NOMO-1 (cell line): ENCODE measurements at regions not wholly inside any gene's neighbourhood (a gene's known extent, or its start where the extent isn't known, plus 50 kb on each side); places are given as distances from the start of the nearest gene placed in this dataset.
"Not testable (repeated sequence)": the region's sequence is repeated elsewhere in the genome, so short reads cannot be mapped to it uniquely, and the experiment has no call there.

ENCODE experiments used
- DNase-seq, 2 experiments: peaks; one replicate each; lab custom pipeline; 2025; ENCODE audit not compliant: unreplicated experiment in 2 of 2; lab: John Stamatoyannopoulos, UW

DNA sequence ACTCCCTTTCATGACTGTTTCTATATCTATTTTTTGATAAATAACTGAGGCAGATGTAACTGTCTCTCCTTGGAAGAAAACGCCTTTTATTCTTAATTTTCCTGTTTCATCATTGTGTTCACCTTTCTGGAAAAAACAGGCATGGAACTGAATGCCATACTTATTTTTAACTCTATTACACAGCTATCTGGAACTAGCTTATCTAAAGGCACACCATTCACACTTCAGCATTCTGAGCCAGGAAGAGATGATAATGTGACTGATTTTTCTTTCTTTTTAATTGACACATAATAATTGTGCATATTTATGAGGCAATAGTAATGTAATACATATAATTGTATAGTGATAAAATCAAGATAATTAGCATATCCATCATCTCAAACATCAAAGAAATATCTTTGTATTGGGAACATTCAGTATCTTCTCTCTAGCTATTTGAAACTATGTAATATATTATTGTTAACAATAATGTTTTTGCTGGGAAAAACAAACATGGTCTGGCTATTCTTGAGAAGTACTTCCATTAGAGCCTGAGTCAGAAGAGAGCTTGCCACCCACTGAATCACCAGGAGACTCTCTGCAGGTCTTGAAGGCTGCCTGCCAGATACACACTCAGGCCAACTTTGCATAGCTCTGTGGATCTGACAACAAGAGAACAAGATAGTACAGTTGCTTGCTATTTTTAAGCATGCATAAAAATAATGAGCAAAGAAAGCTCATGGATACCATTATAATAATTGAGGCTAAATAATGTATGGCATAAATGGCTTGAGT lies 501.0 kb upstream of the EDIL3 start:
- no peak for DNase-seq

DNA sequence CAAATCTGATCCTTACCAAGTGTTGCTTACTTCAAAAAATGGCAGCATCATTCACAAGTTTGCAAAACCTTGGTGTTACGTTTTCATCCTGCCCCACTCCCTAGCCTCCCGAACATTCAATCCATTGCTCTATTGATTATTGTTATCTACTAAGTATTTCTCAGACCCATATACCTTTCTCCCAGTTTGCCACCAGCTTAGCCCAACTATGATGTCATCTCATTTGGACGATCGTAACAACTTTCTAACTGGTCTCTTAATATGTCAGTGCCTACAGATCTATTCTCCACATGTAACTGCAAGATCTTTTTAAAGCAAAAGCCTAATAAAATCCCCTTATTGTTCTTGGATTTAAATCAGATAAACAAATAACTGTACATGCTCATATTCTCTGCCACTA lies 497.1 kb upstream of the EDIL3 start:
- no peak for DNase-seq

DNA sequence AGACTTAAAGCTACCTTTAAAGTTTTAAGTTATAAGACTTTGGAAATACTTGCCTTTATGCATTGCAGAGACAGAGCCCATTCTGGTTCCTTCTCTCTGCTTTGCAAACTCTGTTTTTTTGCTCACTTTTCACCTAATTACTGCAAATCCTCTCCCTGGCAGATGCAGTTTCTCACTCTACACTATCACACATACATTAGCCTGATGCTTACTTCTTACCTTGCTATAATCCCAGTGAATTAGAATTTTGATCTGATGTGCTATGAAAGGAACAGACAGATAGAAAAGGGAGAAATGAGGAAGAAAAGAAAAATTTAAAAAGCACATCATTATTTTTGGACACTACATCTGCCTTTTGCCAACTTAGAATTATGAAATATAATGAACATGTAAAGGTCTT lies 489.5 kb upstream of the EDIL3 start:
- no peak for DNase-seq

DNA sequence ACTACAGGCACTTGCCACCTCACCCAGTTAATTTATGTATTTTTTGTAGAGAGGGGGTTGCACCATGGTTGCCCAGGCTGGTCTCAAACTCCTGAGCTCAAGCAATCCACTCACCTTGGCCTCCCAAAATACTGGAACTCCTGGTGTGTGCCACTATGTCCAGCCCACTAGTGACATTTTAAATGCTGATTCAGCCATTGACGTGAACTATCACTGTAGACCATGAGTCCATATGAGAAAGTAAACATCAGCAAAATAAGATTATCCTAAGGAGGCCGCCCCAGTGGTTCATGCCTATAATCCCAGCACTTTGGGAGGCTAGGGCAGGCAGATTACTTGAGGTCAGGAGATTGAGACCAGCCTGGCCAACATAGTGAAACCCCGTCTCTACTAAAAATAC lies 488.1 kb upstream of the EDIL3 start:
- no peak for DNase-seq

DNA sequence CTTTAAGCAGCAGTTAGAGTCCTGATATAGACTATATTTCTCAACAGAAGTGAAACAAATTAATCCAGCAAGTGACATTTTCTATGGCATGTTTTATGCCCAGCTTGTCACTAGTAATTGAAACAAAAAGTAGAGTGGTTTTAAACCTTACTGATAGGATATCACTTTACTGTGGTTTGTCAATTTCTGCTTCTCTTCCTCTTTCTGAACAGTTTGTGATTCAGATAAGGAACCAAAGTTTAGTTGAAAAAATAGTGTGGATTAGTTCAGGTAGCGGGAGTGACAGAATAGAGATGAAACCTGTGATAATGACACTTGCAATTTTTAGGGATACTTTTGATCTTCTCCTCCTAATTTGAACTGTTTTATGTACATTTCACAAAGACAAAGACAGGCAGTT lies 485.7 kb upstream of the EDIL3 start:
- DNase-seq = no peak

DNA sequence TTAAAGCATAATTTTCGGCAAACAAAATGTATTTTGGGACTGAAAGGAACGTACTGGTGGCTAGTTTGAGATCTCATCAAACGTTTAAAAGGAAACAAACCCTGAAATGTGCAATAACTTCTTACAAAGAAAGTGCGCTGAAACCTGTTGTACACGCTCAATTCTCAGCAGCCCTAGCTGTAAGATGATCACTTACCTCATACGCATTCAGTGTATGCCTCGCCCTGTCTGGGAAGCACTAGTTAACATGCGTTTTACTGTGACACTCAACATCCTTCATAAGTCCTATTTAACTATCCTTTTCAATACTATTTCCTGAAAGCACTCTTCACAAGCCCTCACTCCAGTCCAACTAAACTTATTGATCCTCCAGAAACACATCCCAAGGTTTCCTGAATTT lies 485.0 kb upstream of the EDIL3 start:
- DNase-seq = no peak

DNA sequence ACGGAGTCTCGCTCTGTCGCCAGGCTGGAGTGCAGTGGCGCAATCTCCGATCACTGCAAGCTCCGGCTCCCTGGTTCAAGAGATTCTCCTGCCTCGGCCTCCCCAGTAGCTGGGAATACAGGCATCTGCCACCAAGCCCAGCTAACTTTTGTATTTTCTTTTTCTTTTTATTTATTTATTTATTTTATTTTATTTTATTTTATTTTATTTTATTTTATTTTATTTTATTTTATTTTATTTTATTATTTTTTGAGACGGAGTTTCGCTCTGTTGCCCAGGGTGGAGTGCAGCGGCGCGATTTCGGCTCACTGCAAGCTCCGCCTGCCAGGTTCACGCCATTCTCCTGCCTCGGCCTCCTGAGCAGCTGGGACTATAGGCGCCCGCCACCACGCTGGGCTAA lies 479.3 kb upstream of the EDIL3 start:
- DNase-seq = not testable (repeated sequence)

DNA sequence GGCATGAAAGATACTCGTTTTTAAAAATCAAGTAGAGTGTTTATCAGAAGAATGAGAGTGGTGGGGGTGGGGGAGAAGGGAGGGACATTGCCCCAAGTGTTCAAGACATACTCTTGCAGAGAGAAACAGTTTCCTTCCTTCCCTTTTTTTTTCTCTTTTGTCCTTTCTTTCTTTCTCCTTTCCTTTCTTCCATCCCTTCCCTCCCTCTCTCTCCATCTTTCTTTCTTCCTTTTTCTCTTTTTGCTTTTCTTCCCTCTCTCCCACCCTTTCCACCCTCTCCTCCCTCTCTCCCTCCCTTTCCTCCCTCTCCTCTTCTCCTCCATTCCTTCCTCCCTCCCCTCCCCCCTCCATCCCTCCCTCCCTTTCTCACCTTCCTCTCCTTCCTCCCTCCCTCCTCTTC lies 478.3 kb upstream of the EDIL3 start:
- no peak for DNase-seq

DNA sequence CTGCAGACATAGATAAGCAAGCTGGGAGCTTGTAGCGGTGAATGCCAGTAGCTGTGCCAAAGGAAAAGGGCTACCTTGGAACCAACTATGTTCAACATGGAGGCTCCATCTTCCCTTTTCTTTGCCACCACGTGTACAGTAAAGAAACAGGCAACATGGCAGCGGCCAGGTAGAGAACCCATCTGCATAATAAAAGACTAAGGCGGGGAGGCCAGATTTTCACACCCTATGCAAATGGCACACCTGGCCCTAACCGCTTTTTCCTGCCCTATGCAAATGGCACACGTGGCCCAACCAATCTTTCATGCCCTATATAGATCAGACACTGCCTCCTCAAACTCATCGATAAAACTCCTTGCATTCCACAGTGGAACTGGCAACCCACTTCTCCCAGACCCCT lies 477.5 kb upstream of the EDIL3 start:
- no peak for DNase-seq

DNA sequence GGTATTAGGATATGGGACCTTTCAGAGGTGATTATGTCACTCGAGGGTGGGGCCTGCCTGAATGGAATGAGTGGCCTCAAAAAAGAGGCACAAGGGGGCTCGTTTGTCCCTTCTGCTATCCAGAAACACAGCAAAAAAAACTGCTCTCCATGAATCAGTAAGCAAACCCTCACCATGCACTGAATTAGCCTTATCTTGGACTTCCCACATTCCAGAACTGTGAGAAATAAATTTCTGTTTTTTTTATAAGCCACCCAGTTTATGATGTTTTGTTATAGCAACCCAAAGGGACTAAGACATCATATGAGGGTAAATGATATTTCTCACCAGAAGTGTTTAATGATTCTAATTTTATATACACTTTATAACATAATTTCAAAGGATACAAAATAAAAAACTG lies 476.6 kb upstream of the EDIL3 start:
- DNase-seq = no peak

DNA sequence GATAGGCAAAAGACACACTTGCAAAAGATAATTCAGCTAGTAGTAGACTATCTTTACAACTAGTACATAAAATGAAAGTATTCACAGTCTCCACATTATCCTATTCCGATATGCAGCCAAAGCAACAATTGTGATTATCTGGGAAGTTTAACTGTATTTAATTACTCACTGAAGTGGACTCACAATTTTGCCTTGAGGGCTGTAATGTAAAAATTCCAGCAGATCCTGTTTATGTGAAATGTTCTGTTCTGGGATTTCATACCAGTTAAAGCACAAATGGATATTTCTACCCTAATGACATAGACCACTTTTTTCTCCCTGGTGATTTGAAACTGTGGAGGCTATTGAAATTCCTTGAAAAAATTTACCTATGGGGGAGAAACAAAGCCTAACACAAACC lies 474.4 kb upstream of the EDIL3 start:
- DNase-seq = no peak

DNA sequence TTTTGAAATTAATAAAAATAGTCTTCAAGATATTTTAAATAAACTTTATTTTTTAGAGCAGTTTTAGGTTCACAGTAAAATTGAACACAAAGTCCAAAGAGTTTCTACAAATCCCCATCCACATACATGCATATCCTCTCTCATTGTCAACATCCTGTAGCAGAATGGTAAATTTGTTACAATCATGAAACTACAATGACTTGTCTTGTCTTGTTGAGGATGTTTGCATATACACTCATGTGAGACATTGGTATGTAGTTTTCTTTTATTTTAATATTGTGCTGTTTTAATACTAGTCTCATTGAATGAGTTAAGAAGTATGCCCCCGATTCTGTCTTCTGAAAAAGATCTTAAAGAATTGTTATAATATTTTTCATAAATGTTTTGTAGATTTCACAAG lies 447.0 kb upstream of the EDIL3 start:
- DNase-seq = no peak

DNA sequence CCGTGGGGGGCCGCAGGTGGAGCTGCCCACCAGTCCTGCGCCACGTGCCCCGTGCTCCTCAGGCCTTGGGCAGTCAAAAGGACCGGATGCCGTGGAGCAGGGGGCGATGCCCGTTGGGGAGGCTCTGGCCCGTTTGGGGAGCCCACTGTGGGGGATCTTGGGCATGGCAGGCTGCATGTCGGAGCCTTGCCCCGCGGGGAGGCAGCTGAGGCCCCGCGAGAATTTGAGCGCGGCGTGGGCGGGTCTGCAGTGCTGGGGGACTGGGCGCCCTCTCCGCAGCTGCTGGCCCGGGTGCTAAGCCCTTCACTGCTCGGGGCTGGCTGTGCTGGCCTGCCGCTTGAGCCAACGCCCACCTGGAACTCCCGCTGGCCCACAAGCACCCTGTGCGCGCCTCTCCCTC lies 445.6 kb upstream of the EDIL3 start:
- DNase-seq = no peak

DNA sequence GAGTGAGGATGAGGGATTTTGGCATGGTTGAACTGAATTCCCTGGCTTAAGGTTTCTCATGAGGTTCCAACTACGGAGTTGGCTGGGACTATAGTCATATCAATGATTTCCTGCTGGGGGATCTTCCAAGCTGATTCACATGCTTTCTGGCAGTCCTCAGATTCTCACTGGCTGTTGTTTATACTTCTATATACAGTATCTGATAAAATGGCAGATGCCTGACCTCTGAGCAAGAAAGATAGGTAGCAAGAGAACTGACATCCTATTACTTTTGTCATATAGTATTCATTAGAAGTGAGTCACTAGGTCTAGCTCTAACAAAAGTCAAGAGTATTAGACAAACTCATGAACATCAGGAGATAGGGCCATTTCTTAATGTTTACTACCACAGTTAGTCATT lies 440.9 kb upstream of the EDIL3 start:
- DNase-seq = no peak

DNA sequence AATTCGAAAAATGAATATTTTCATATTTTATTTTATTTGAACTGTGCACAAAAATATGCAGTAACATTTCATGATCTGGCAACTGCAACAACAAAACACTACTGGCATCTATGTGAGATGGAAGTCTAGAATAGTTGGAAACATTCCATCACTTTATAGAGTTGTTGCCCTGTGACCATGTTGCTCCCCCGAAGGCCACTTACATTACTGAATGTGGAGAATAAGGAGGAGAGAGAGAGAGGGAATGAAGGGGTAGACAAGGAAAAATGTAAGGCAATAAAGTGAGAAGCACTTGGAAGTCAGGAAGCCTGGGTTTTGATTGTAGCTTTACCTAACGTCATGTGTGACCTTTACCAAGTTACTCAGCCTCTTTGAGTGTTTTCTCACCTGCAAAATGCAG lies 437.2 kb upstream of the EDIL3 start:
- DNase-seq = no peak

DNA sequence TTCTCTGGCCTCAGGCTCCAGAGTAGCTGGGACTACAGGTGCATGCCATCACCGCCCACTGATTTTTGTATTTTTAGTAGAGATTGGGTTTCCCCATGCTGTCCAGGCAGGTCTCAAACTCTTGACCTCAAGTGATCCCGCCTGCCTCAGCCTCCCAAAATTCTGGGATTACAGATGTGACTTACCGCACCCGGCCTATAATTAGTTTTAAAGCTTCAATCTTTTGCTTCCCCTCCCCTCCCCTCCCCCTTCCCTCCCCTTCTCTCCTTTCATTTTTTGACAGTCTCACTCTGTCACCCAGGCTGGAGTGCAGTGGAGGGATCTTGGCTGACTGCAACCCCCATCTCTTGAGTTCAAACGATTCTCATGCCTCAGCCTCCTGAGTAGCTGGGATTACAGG lies 433.3 kb upstream of the EDIL3 start:
- no peak for DNase-seq

DNA sequence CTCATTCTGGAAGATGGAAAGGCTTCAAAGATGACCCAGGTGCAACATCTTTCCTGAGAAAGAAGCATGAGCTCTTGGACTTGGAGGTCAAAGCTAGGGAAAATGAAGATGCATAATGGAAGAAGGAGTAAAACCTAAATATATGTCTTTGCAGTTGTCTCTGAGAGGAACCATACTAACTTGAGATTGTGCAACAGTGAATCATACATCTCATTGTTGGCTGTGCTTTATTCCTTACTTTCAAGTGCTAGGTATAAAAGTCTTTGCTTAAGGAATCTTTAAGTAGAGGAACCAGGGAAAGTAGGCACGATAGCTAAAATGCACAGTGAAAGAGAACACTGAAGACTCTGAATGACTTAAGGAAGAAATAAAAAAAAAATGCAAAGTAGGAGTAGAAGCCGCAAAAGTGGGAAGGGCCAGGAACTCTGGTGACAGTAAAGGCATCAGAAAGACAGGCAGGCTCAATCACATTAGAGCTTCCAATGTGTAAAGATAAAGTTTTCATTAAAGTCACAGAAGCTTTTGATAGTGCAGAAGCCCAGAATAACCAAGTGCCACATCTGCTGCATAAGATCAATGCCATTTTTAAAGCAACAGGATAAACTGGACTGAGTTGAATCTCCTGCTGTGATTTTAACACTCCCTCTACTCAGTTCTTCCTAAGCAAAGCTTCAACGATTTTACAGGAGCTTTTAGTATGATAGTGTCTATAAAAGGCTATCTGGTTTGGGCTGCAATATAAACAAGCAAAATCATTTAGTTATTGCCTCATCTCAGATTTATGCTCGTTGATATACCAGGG lies 432.3 kb upstream of the EDIL3 start:
- DNase-seq = no peak

DNA sequence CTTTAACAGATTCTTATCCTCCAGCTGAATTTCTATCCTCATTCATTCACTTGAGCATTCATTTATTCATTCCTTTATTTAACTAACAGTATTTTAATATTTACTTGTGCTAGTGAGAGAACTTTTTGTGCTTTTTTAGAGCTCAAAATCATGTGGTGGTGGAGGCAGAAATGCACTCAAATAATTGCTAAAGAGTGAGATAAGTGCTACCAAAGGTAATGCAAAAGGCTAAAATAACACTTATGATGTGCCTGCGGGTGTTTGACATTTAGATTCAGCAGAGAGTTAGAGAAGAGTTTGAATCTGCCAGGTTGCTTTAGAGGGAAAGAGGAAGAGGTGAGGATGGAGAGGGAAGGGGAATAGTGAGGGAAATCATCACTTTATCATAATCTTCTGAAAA lies 431.5 kb upstream of the EDIL3 start:
- DNase-seq = no peak

DNA sequence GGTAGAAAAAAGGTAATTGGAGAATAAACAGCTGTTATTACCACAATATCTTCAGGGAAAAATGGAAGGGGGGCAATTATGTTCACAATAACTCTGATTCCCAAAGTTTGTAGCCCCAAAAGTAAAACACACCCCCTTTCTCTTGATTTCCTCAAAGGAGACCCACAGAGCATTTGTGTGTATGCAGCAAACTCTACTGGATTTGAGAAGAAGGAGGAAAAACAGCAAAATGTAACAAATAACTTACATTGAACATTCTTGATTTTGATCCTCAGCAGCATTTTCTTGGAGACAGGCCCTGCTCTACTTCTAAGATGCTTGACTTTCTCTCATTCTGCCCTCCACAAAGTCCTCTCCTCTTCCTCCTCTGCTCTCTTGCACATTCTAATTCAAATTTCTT lies 420.8 kb upstream of the EDIL3 start:
- DNase-seq = no peak

DNA sequence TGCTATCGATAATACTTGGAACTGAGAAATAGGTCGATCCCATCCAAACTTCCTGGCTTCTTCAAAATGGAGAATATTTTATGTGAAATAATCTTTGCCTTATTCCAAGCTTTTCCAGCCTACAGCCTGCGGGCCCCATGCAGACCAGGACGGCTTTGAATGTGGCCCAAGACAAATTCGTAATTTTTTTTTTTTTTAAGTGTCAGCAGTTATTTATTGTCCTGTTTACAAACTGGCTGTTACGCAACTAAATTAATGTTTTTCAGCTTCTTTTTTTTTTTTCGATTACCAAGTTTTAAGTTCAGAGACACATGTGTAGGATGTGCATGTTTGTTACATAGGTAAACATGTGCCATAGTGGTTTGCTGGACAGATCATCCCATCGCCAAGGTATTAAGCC lies 411.7 kb upstream of the EDIL3 start:
- no peak for DNase-seq

DNA sequence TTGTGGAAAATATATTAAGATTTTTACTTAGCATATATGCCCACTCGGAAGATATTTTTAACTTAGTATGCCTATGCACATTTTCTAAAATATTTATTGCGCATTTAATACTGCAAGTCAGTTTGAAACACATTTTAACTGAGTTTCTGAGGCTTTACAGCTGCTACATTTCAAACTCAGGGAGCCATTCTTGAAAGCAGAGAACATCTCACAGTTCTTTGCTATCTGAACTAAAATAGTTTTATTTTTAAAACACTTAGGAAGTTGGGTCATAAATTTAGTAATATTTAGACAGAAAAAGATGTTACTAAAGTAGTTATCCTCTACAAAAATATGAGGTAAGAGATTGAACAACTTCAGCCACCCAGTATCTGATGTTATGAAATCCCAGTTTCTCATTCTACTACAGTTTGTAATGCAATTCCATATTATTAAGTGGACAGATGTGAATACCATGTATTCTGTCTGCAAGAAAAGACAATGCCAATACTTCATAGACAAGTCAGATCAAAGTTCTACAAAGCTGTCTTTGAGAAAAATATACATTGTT lies 409.9 kb upstream of the EDIL3 start:
- DNase-seq = no peak

DNA sequence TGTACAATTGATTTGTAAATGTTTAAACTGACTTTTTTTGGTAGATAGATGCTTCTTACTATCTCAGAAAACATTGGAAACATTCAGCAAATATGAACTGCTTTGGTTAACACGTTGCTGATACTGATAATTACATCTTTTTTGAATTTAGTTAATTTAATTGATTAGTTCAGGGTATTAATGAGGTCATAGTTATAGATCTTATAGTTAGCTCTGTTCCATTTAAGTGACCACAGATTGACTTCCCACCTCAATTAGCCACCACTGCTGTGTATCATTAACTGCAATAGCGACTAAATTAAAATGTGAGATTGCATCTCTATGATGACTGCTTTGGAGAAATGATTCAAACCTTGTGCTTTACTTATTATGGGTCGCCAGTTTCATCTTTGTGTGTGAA lies 407.1 kb upstream of the EDIL3 start:
- DNase-seq = no peak
